ENCODE measurements at regions not wholly inside any gene's neighbourhood (a gene's known extent, or its start where the extent isn't known, plus 50 kb on each side); places are given as distances from the start of the nearest gene placed in this dataset.

- TF ChIP-seq CTCF (IDR thresholded peaks at IDR 0.05): no peak
- no peak for TF ChIP-seq POLR2A (IDR thresholded peaks at IDR 0.05)
Observed at GRCh38 chr1:70768216-70768615, 279.4 kb downstream of the PTGER3 start.
